Ishikawa (cell line): ENCODE measurements at regions not wholly inside any gene's neighbourhood (a gene's known extent, or its start where the extent isn't known, plus 50 kb on each side); places are given as distances from the start of the nearest gene placed in this dataset.

Experiments used
- CEBPB ChIP-seq: IDR thresholded peaks from 2 replicates; pipeline ENCODE4 v1.6.1; 2012
- CREB1 ChIP-seq: IDR thresholded peaks from 2 replicates; pipeline ENCODE4 v1.6.1; 2012; ENCODE audit warnings: low read depth
- EGR1 ChIP-seq: IDR thresholded peaks from 2 replicates; pipeline ENCODE4 v1.6.1; 2012
- EP300 ChIP-seq: IDR thresholded peaks from 2 replicates; pipeline ENCODE4 v1.6.1; 2012; ENCODE audit warnings: borderline replicate concordance
- FOXM1 ChIP-seq: IDR thresholded peaks from 2 replicates; pipeline ENCODE4 v1.6.1; 2012; ENCODE audit warnings: low read depth, borderline replicate concordance
- MAX ChIP-seq: IDR thresholded peaks from 2 replicates; pipeline ENCODE4 v1.6.1; 2012
- NFIC ChIP-seq: IDR thresholded peaks from 2 replicates; pipeline ENCODE4 v1.6.1; 2012
- RAD21 ChIP-seq: IDR thresholded peaks from 2 replicates; pipeline ENCODE4 v1.6.1; 2012; ENCODE audit warnings: low read depth
- REST ChIP-seq: IDR thresholded peaks from 2 replicates; pipeline ENCODE4 v1.6.1; 2012; ENCODE audit warnings: low read depth, mild to moderate bottlenecking
- TAF1 ChIP-seq: IDR thresholded peaks from 2 replicates; pipeline ENCODE4 v1.6.1; 2012; ENCODE audit warnings: low read depth, mild to moderate bottlenecking
- TCF12 ChIP-seq: IDR thresholded peaks from 2 replicates; pipeline ENCODE4 v1.6.1; 2012; ENCODE audit warnings: low read depth
- TEAD4 ChIP-seq: IDR thresholded peaks from 2 replicates; pipeline ENCODE4 v1.6.1; 2012
- USF1 ChIP-seq: IDR thresholded peaks from 2 replicates; pipeline ENCODE4 v1.6.1; 2012
- YY1 ChIP-seq: IDR thresholded peaks from 2 replicates; pipeline ENCODE4 v1.6.1; 2012; ENCODE audit warnings: low read depth
- ZBTB7A ChIP-seq: IDR thresholded peaks from 2 replicates; pipeline ENCODE4 v1.6.1; 2012; ENCODE audit warnings: low read depth

- TF ChIP-seq USF1: no peak
- TF ChIP-seq TAF1: no peak
- no peak for TF ChIP-seq FOXM1
- no peak for TF ChIP-seq TEAD4
- TF ChIP-seq CREB1: no peak
- TF ChIP-seq CEBPB: no peak
- TF ChIP-seq TCF12: no peak
- TF ChIP-seq REST: no peak
- no peak for TF ChIP-seq EP300
- TF ChIP-seq EGR1: no peak
- TF ChIP-seq RAD21: no peak
- TF ChIP-seq ZBTB7A: no peak
- no peak for TF ChIP-seq NFIC
- TF ChIP-seq YY1: no peak
- no peak for TF ChIP-seq MAX
These were observed 94.9 kb downstream of the NAV1 start for GRCh38 chr1:201633811-201634210.

- TF ChIP-seq TEAD4: no peak
- TF ChIP-seq ZBTB7A: no peak
- no peak for TF ChIP-seq MAX
- no peak for TF ChIP-seq CREB1
- no peak for TF ChIP-seq TCF12
- no peak for TF ChIP-seq EGR1
- TF ChIP-seq REST: no peak
- TF ChIP-seq USF1: no peak
- TF ChIP-seq NFIC: no peak
- TF ChIP-seq FOXM1: no peak
- no peak for TF ChIP-seq RAD21
- TF ChIP-seq EP300: no peak
- TF ChIP-seq CEBPB: no peak
- TF ChIP-seq YY1: no peak
- TF ChIP-seq TAF1: no peak
These were observed 95.3 kb downstream of the NAV1 start for GRCh38 chr1:201634261-201634660.

GRCh38 chr1:201636097-201636496 is 97.2 kb downstream of the NAV1 start:
- TF ChIP-seq TCF12: no peak
- no peak for TF ChIP-seq FOXM1
- TF ChIP-seq EGR1: no peak
- no peak for TF ChIP-seq RAD21
- no peak for TF ChIP-seq CREB1
- TF ChIP-seq EP300: no peak
- no peak for TF ChIP-seq USF1
- no peak for TF ChIP-seq TEAD4

GRCh38 chr1:201636510-201636971 is 97.6 kb downstream of the NAV1 start:
- TF ChIP-seq CEBPB (no peak), FOXM1 (no peak), MAX (no peak), TEAD4 (no peak)

- TF ChIP-seq YY1 (no peak), USF1 (no peak), RAD21 (no peak), CEBPB (no peak), ZBTB7A (no peak), TCF12 (no peak), REST (no peak), TEAD4 (no peak), EGR1 (no peak), TAF1 (no peak), NFIC (no peak), FOXM1 (no peak), CREB1 (no peak), MAX (no peak), EP300 (no peak)
These were observed 98.6 kb downstream of the NAV1 start for GRCh38 chr1:201637282-201638079.
